ENCODE measurements at regions not wholly inside any gene's neighbourhood (a gene's known extent, or its start where the extent isn't known, plus 50 kb on each side); places are given as distances from the start of the nearest gene placed in this dataset.

DNA sequence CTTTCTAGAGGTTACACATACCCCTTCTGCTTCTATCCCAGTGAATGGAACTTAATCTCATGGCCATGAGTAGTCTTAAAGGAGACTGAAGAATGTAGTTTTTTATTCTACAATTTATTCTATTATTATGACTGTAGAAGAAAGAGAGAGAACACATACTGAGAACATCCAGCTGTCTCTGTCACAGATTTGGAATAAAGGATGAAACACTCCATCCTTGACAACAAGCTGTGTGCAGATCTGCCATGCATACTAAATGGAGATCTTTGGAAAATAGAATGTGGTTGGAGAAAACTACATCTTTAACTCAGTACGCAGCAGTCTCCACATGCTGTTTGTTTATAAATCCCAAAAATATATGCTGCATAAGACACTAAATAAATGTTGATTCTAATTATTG, 54.1 kb upstream of the NUDT7 start:
- DNase-seq, result no peak

DNA sequence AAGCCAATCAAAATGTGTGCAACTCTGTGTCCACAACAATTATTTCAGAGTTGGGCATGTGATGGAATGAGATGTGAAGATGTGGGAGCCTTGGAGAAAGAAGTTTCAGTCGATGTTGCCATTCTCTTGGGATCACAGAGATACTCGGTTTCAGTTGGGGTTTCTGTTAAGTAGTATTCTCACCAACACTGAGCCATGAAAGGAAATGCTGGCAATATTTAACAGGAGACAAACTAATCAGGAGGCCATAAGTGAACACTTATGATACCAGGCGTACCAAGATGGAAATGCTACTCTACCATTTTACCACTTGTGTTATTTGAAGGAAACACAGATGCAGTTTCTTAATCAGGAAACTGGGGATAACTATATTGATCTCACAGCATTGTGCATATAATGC, 53.3 kb upstream of the NUDT7 start:
- no peak for DNase-seq
